Heart left ventricle (tissue), 13 donors: ENCODE measurements at regions not wholly inside any gene's neighbourhood (a gene's known extent, or its start where the extent isn't known, plus 50 kb on each side); places are given as distances from the start of the nearest gene placed in this dataset.

Experiments used
- CTCF ChIP-seq, 12 donors: fragments of 200-600 bp; sonication (generic) in 4 of 12; IDR thresholded peaks; one replicate each; pipeline versions ENCODE4 v1.5.0 to v1.8.0; 2018 to 2022; ENCODE audit warnings: antibody characterized with exemption in 12 of 12, mild to moderate bottlenecking in 5 of 12
- POLR2A ChIP-seq, 2 donors: fragments of 450-650 bp; IDR thresholded peaks; one replicate each; pipeline ENCODE4 v1.6.1; 2017; ENCODE audit warnings: antibody characterized with exemption in 2 of 2, mild to moderate bottlenecking in 2 of 2, moderate library complexity in 2 of 2
- donor health status: ischemic (EF 13 %, LVEDD 7.1; RV severe dilation, severe dysfunction).
- donor health status: DM: no; HTN: yes; CAD: no.
- donor health status: DM: no; HTN: no; CAD: no.
- donor health status: ischemic (EF 25% LVEDD 6.9; RV normal size, moderate dysfunction).
- donor health status: ischemic (EF 25% LVEDD 5.7; RV mildly dilated, moderate dysfunction).
- donor health status: ischemic (EF 35%, LVEDD 5.7; RV mildly dilated, moderate dysfunction).
- donor health status: nonischemic (EF 11% LVEDD 7.7; RV severe dilation, severe dysfunction).
- donor health status: DM: yes; HTN: yes; CAD: no.
- donor health status: PGD.
- donor health status: ischemic (EF 29% LVEDD 5.4; RV normal size, mild dysfunction).
- donor health status: nonischemic (EF 23%, LVEDD 6.1; RV moderate dilation, normal function).

DNA sequence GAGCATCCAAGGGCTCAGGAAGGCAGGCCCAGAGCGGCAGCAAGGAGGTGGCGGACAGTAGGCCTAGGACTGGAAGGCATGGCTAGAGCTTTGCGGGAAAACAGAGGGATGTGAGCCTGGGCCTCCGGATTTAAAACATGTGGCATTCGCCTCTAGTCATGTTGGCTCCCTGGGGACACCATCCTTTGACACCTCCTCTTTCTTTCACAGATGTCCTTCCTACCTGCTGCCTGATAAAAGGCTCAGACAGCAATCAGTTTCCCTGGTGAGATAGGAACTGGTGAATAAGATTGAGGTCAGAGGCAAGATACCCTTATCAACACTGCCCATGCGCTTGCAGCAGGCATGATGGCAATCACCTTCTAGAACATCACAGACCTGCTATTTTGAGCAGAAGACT lies 277.6 kb downstream of the SIPA1L2 start:
- no peak for TF ChIP-seq CTCF (IDR thresholded peaks at IDR 0.05)
- TF ChIP-seq POLR2A (IDR thresholded peaks at IDR 0.05) = no peak
